NCI-H524 treated with DMSO at 0.1 percent for 48 hours (cell line): ENCODE measurements at regions not wholly inside any gene's neighbourhood (a gene's known extent, or its start where the extent isn't known, plus 50 kb on each side); places are given as distances from the start of the nearest gene placed in this dataset.

Source experiments
- DNase-seq: peaks from one replicate; lab custom pipeline; 2025; lab: John Stamatoyannopoulos, UW

DNA sequence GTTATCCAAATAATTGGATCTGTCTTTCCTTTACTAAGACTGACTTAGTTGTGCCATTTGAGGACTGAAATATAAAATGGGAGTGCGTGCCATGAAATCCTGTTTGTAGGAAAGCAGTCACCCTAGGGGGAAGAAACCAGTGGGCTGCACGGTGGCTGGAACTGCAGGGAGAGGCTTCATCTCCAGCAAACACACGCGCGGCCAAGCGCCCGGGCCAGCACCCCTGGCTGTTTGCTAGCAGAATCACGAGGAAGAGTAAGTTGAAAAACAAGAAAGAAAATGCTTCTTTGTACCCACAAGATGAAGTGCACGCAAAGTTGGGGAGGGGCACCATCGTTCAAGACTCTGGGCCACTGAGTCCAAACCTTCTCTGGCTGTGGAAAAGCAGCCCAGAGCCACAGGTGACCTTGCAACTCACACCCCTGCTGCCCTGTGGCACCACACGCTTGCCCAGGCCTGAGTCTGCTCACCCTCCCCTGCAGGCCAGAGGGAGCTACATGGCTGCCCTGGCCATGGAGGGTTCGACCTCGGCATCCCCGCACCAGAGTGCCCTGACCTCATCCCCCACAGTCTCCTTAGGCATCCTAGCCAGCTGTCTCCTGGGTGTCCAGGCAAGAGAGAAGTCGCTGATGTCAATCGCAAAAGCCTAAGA, 55.2 kb downstream of the IRX2 start:
- DNase-seq = no peak

GRCh38 chr5:2695200-2695891, 56.1 kb downstream of the IRX2 start:
- no peak for DNase-seq

GRCh38 chr5:2691530-2691929, 59.9 kb downstream of the IRX2 start:
- DNase-seq = no peak

GRCh38 chr5:2690293-2690692, 61.2 kb downstream of the IRX2 start:
- no peak for DNase-seq

DNA sequence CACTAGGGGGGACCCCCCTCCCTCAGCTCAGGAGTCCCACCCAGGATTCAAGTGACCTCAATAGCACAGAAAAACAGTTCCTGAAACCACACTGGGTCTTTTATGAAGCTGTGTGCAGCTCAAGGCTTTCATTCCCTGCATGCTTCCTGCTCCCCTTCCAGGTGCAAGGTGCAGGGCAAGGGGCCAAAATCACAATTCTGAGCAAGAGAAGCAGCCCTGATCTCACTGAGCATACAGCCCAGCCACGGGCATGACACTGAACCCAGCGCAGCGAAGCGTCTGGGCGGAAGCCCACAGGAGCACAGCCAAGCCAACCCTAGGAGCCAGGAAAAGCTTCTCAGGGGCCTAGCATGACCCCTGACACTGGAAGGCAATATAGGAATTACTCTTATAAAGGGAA, 62.9 kb downstream of the IRX2 start:
- DNase-seq = no peak

GRCh38 chr5:2687746-2688145, 63.7 kb downstream of the IRX2 start:
- DNase-seq = no peak

- no peak for DNase-seq
Measured at GRCh38 chr5:2686321-2687124, 65.0 kb downstream of the IRX2 start.

DNA sequence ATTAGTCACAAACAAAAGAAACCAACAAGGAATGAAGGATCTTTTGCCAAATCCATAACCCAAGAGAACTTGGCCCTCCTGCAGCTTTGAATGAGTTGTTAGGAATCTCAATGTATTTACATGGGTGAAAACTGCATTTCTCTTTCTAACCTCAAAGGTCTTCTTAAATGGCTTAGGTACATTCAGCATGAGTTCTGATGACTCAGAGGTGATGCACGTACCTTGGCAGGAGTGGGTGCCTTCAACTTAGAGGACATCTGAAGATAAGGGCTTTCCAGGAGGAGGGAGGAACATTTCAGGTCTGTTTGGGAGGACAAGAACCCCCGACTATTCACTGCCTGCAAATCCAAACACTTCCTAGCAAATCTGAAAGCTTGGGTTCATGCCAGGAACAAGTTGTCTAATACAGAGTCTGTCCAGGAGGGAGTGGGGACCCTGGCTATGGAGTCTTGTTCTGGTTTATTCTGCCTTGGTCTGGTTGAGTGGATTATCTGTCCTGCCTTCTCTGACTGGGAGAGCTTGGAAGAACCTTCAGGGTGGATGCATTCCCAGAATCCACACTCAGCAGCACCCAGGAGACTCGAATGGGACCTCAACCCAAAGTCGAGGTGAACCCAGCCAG, 65.7 kb downstream of the IRX2 start:
- no peak for DNase-seq

GRCh38 chr5:2684606-2685005, 66.9 kb downstream of the IRX2 start:
- no peak for DNase-seq

- DNase-seq = no peak
Measured at GRCh38 chr5:2683720-2684119, 67.8 kb downstream of the IRX2 start.

DNA sequence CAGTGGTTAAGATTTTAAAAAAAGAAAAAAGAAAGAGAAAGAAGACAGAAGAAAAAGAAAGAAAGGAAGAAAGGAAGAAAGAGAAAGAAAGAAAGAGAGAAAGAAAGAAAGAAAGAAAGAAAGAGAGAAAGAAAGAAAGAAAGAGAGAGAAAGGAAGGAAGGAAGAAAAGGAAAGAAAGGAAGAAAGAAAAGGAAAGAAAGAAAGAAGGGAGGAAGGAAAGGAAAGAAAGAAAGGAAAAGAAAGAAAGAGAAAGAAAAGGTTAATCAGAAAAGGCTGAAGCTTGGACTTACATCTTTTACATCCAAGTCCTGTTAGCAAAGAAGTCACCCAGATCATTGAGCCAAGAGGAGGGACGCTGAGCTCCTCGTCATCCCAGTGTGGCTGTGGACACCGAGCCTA, 70.0 kb downstream of the IRX2 start:
- no peak for DNase-seq

DNA sequence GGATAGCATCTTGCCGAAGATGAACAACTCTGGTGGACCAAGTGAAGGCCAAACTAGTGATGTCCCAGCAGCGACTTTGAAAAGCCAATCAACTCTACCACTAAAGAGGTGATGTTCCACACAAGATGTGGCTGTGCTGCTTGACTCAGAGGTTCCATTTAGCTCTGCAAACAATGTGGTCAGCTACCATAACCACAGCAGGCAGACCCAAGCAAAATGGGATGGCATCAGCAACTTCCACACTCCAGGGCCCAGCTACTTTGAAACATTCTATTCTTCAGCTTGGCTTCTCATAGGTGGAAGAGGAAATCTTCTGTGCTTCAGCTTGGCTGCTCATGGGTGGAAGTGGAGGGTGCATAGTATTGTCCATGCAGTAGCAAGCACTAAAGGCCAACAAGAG, 70.5 kb downstream of the IRX2 start:
- DNase-seq = no peak

DNA sequence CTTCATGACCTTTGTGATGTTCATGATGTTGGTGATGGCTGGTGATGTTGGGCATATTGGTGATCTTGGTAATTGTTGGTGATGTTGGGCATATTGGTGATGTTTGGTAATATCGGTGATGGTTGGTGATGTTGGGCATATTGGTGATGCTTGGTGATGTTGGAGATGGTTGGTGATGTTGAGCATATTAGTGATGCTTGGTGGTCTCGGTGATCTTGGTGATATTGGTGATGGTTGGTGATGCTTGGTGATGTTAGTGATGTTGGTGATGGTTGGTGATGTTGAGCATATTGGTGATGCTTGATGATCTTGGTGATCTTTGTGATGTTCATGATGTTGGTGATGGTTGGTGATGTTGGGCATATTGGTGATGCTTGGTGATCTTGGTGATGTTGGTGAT, 73.8 kb downstream of the IRX2 start:
- no peak for DNase-seq

DNA sequence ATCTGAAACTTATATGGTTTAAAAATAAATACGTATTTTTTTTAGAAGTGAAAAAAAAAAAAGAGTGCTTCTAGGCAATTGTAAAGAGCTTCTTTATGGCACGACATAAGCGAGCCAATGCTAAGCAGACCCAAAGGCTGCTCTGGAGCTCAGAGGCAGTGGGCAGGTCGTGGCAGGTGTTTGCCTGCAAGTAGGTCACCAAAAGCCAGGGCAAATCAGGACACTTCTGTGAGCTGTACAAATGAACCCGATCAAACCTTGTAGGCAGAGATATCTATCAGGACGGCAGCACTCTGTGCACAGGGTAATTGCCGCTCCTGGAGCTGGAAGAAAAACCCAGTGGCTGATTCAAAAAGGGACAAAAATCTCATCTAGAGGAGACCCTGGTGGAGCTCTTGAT, 75.9 kb downstream of the IRX2 start:
- DNase-seq = no peak

- no peak for DNase-seq
Measured at GRCh38 chr5:2674456-2674855, 77.0 kb downstream of the IRX2 start.

- DNase-seq = no peak
Measured at GRCh38 chr5:2670940-2671339, 80.5 kb downstream of the IRX2 start.

- no peak for DNase-seq
Measured at GRCh38 chr5:2669913-2670312, 81.6 kb downstream of the IRX2 start.

- DNase-seq = no peak
Measured at GRCh38 chr5:2669259-2669658, 82.2 kb downstream of the IRX2 start.

- DNase-seq = no peak
Measured at GRCh38 chr5:2666081-2666480, 85.4 kb downstream of the IRX2 start.

DNA sequence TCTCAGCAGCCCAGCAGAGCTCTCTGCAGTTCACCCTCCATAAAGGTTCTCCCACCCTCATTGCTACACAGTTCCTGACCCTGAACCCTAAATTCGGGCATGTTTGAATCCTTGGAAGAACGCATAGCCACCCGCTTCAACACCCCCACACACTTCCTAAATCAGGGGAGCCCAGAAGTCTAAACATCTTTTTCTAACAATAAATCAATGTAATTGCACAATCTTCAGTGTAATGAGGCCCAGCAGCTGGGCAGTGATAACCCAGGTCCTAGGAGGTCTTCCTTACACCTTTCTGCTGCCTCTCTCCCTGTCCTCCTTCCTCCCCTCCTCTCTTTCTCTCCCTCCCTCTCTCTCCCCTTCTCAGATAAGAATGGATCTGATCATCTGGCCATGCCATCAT, 88.0 kb downstream of the IRX2 start:
- DNase-seq = no peak

- no peak for DNase-seq
Measured at GRCh38 chr5:2660315-2660714, 91.2 kb downstream of the IRX2 start.

DNA sequence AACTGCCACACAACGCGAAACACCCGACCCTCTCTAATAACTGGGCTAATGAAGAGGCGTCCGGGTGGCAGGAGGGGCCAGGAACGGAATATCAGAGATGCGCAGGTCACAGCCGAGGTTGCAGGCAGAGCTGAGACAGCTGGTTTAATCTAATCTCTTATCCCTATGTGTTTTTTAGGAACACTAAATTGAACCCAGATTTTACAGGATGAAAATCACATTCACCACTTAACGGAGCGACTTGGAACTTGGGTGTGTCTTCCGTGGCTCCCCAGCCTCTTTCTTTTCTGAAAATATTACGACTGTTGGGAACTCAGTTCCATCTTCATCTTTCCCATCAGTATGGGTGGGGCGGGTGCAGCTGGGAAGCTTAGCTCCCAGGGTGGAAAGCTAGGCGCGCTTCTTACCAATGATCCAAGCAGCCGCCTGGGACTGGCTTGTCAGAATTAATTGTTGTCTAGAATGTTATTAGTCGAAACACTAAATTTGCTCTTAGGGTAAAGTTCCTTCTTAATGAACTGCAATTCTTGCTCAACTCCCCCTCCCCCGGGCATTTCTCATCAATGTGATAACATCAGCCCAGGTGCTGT, 92.5 kb downstream of the IRX2 start:
- DNase-seq = no peak
